NCI-H748 (cell line): ENCODE measurements at regions not wholly inside any gene's neighbourhood (a gene's known extent, or its start where the extent isn't known, plus 50 kb on each side); places are given as distances from the start of the nearest gene placed in this dataset.
"Not testable (repeated sequence)": the region's sequence is repeated elsewhere in the genome, so short reads cannot be mapped to it uniquely, and the experiment has no call there.

Experiments used
- DNase-seq: peaks from one replicate; lab custom pipeline; 2025; ENCODE audit not compliant: unreplicated experiment; lab: John Stamatoyannopoulos, UW

GRCh38 chr3:194941360-194941955 is 255.8 kb downstream of the FAM43A start:
- DNase-seq: no peak

- DNase-seq: no peak
Measured at GRCh38 chr3:194941956-194942511, 256.4 kb downstream of the FAM43A start.

- no peak for DNase-seq
Measured at GRCh38 chr3:194944526-194944925, 258.8 kb downstream of the FAM43A start.

GRCh38 chr3:194945508-194945907 is 259.8 kb downstream of the FAM43A start:
- no peak for DNase-seq

GRCh38 chr3:194946091-194946490 is 260.4 kb downstream of the FAM43A start:
- DNase-seq: no peak

- DNase-seq: no peak
Measured at GRCh38 chr3:194949592-194949991, 263.9 kb downstream of the FAM43A start.

GRCh38 chr3:194950906-194951628 is 265.4 kb downstream of the FAM43A start:
- no peak for DNase-seq

- DNase-seq: not testable (repeated sequence)
Measured at GRCh38 chr3:194951629-194951920, 265.9 kb downstream of the FAM43A start.

- no peak for DNase-seq
Measured at GRCh38 chr3:194951931-194952582, 266.4 kb downstream of the FAM43A start.

- peak; percentile 11 for DNase-seq
Measured at GRCh38 chr3:194952841-194953241, 267.2 kb downstream of the FAM43A start.

GRCh38 chr3:194953291-194953690 is 267.6 kb downstream of the FAM43A start:
- DNase-seq: no peak

GRCh38 chr3:194955546-194955945 is 269.9 kb downstream of the FAM43A start:
- DNase-seq: no peak

- no peak for DNase-seq
Measured at GRCh38 chr3:194955979-194956696, 270.5 kb downstream of the FAM43A start.

- no peak for DNase-seq
Measured at GRCh38 chr3:194956697-194957396, 271.2 kb downstream of the FAM43A start.

GRCh38 chr3:194957743-194958240 is 272.1 kb downstream of the FAM43A start:
- no peak for DNase-seq

- no peak for DNase-seq
Measured at GRCh38 chr3:194959217-194959616, 273.5 kb downstream of the FAM43A start.

GRCh38 chr3:194959666-194960065 is 274.0 kb downstream of the FAM43A start:
- DNase-seq: not testable (repeated sequence)

GRCh38 chr3:194960446-194961032 is 274.9 kb downstream of the FAM43A start:
- DNase-seq: no peak

GRCh38 chr3:194961149-194961548 is 275.5 kb downstream of the FAM43A start:
- no peak for DNase-seq

- DNase-seq: no peak
Measured at GRCh38 chr3:194961571-194961970, 275.9 kb downstream of the FAM43A start.
